HCT116 (cell line): ENCODE measurements at regions not wholly inside any gene's neighbourhood (a gene's known extent, or its start where the extent isn't known, plus 50 kb on each side); places are given as distances from the start of the nearest gene placed in this dataset.
"Not testable (repeated sequence)": the region's sequence is repeated elsewhere in the genome, so short reads cannot be mapped to it uniquely, and the experiment has no call there.

Source experiments
- ATAC-seq: fragments of 200-7000 bp; cut with Tn5 transposase; 2 replicates; pipeline ENCODE4 v1.9.1; 2020; ENCODE audit warnings: mild to moderate bottlenecking, moderate library complexity
- BruUV-seq: library from RNA; stranded (reverse); fragments of 400-500 nt; replicated peaks from 2 replicates; lab custom pipeline; 2021; lab: Mats Ljungman, UMichigan
- CTCF ChIA-PET: fragments of 300-600 bp; sonication (Branson Sonifier 250); formaldehyde crosslinking; loops from one replicate; lab custom pipeline; 2021; ENCODE audit warnings: antibody characterized with exemption; lab: Charles Lee
- POLR2A ChIA-PET: fragments of 300-600, 350-600 bp; sonication (Branson Sonifier 250); formaldehyde crosslinking; loops from one replicate; lab custom pipeline; 2021; ENCODE audit warnings: antibody characterized with exemption; lab: Charles Lee
- RAD21 ChIA-PET, 2 experiments: fragments of 300-600 bp; sonication (Branson Sonifier 250); formaldehyde crosslinking; loops; one replicate each; lab custom pipeline; 2023; ENCODE audit warnings: low total read pairs in 2 of 2; ENCODE audit not compliant: uncharacterized antibody in 2 of 2, unreplicated experiment in 2 of 2, low non-redundant PET in 1 of 2; lab: Charles Lee
- DNase-seq: peaks from one replicate; pipeline ENCODE4 v3.0.0-alpha.2; 2010; ENCODE audit warnings: low read depth, low spot score
- H2AFZ ChIP-seq: fragments of 200-600 bp; shearing (Covaris generic), sonication (generic); 2 replicates; pipeline ENCODE4 v1.6.1; 2017; ENCODE audit warnings: low read depth, mixed run types, mixed read lengths, antibody characterized with exemption, low read length; ENCODE audit not compliant: poor library complexity, severe bottlenecking
- H3K27ac ChIP-seq: 2 replicates; pipeline ENCODE4 v1.5.1; 2012; ENCODE audit warnings: low read depth, low read length
- H3K27me3 ChIP-seq: fragments of 200-600 bp; sonication (generic); 2 replicates; pipeline ENCODE4 v1.6.1; 2016; ENCODE audit warnings: mixed run types, low read length, mixed read lengths; ENCODE audit not compliant: insufficient read depth
- H3K36me3 ChIP-seq, 2 experiments: fragments of 200-500 bp in 1 of 2; fragments of 200-600 bp in 1 of 2; sonication (Bioruptor generic) in 1 of 2; sonication (generic) in 1 of 2; 2 replicates each; pipeline versions ENCODE4 v1.5.1 to v1.6.1; 2014 to 2016; ENCODE audit warnings: low read length in 2 of 2, inconsistent platforms in 1 of 2, mixed read lengths in 1 of 2, mixed run types in 1 of 2; ENCODE audit not compliant: insufficient read depth in 2 of 2, control insufficient read depth in 1 of 2
- H3K4me1 ChIP-seq, 2 experiments: fragments of 200-600 bp in 1 of 2; sonication (generic) in 1 of 2; 2 replicates each; pipeline versions ENCODE4 v1.5.1 to v1.6.1; 2012 to 2017; ENCODE audit warnings: low read length in 2 of 2, inconsistent platforms in 1 of 2, mild to moderate bottlenecking in 1 of 2, mixed read lengths in 1 of 2, mixed run types in 1 of 2, moderate library complexity in 1 of 2; ENCODE audit not compliant: insufficient read depth in 2 of 2, control insufficient read depth in 1 of 2
- H3K4me2 ChIP-seq: fragments of 200-600 bp; sonication (generic); 2 replicates; pipeline ENCODE4 v1.6.1; 2017; ENCODE audit warnings: mixed run types, low read length, mixed read lengths
- H3K4me3 ChIP-seq, 2 experiments: fragments of 200-600 bp in 1 of 2; sonication (generic) in 1 of 2; replicated peaks in 1 of 2; 2 replicates each; pipeline ENCODE4 v1.5.1; 2011 to 2016; ENCODE audit warnings: low read length in 2 of 2, control low read depth in 1 of 2, low read depth in 1 of 2, mild to moderate bottlenecking in 1 of 2, mixed read lengths in 1 of 2, mixed run types in 1 of 2
- H3K79me2 ChIP-seq: fragments of 200-600 bp; sonication (generic); 2 replicates; pipeline ENCODE4 v1.6.1; 2017; ENCODE audit warnings: mild to moderate bottlenecking, mixed run types, low read length, moderate library complexity, mixed read lengths; ENCODE audit not compliant: insufficient read depth
- H3K9ac ChIP-seq: fragments of 200-600 bp; sonication (generic); 2 replicates; pipeline ENCODE4 v1.6.1; 2016; ENCODE audit warnings: low read length, mixed read lengths
- H3K9me2 ChIP-seq: fragments of 200-600 bp; sonication (generic), shearing (Covaris generic); 2 replicates; pipeline ENCODE4 v1.6.1; 2017; ENCODE audit warnings: mixed run types, mild to moderate bottlenecking, moderate library complexity; ENCODE audit not compliant: insufficient read depth
- H3K9me3 ChIP-seq, 2 experiments: fragments of 200-500 bp in 1 of 2; fragments of 200-600 bp in 1 of 2; sonication (Bioruptor generic) in 1 of 2; sonication (generic) in 1 of 2; 2 replicates each; pipeline ENCODE4 v1.6.1; 2014 to 2017; ENCODE audit warnings: low read length in 2 of 2, mixed read lengths in 2 of 2, inconsistent platforms in 1 of 2, low read depth in 1 of 2, mild to moderate bottlenecking in 1 of 2, mixed run types in 1 of 2, moderate library complexity in 1 of 2; ENCODE audit not compliant: control insufficient read depth in 1 of 2, insufficient read depth in 1 of 2
- H4K20me1 ChIP-seq: fragments of 200-600 bp; sonication (generic), shearing (Covaris generic); 2 replicates; pipeline ENCODE4 v1.6.1; 2017; ENCODE audit warnings: mixed run types, mild to moderate bottlenecking, moderate library complexity; ENCODE audit not compliant: insufficient read depth
- CTCF ChIP-seq, 3 experiments: fragments of 200-600 bp in 1 of 3; sonication (generic) in 1 of 3; IDR thresholded peaks in 2 of 3; conservative IDR thresholded peaks in 1 of 3; 2 replicates each; pipeline ENCODE4 v1.5.1; 2012 to 2017; ENCODE audit warnings: low read depth in 2 of 3, low read length in 2 of 3, antibody characterized with exemption in 1 of 3, borderline replicate concordance in 1 of 3, control low read depth in 1 of 3, mild to moderate bottlenecking in 1 of 3, mixed read lengths in 1 of 3, mixed run types in 1 of 3, moderate library complexity in 1 of 3; ENCODE audit not compliant: insufficient read depth in 1 of 3
- EGR1 ChIP-seq: IDR thresholded peaks from 2 replicates; pipeline ENCODE4 v1.6.1; 2012; ENCODE audit warnings: low read depth
- EZH2phosphoT487 ChIP-seq: fragments of 200-600 bp; IDR thresholded peaks from 2 replicates; pipeline ENCODE4 v1.6.1; 2018; ENCODE audit warnings: antibody characterized with exemption, borderline replicate concordance
- ZFX ChIP-seq: fragments of 450-650 bp; IDR thresholded peaks from 2 replicates; pipeline ENCODE4 v1.6.1; 2017
- intact Hi-C: fragments of 100-400 bp; cut with micrococcal nuclease; formaldehyde crosslinking; loops from 2 replicates; pipeline ENCODE4 v1.10.0; 2022

- Histone ChIP-seq H3K27me3 (no peaks in the 10 kb centered on the region), H4K20me1 (no peaks in the 10 kb centered on the region), H2AFZ (no peak overlapping the region), H3K79me2 (no peaks in the 10 kb centered on the region), H3K9me3 (peaks cover 0 to 3% of the 10 kb centered on the region in 2 experiments; a peak in 1 of 4 replicates), H3K4me3 (no peak overlapping the region), H3K9me2 (no peaks in the 10 kb centered on the region), H3K4me1 (peaks cover 0 to 33% of the 10 kb centered on the region in 2 experiments), H3K9ac (no peak overlapping the region), H3K36me3 (no peaks in the 10 kb centered on the region), H3K4me2 (no peak overlapping the region), H3K27ac (no peak overlapping the region)
- intact Hi-C loops: no loop called here
- RAD21 ChIA-PET: no interaction called here
- ATAC-seq (no peak), DNase-seq (no peak)
- no TSS peak for BruUV-seq
- POLR2A ChIA-PET: no interaction called here
- TF ChIP-seq EZH2phosphoT487 (no peak), EGR1 (no peak), ZFX (no peak), CTCF (IDR thresholded peaks at IDR 0.05 in 2 of 3, conservative IDR thresholded peaks at IDR 0.05 in 1 of 3; ENCODE audit: borderline replicate concordance in 1 of 3, insufficient read depth in 1 of 3, low read depth in 2 of 3, low read length in 2 of 3) (0 out of 6 replicates have a peak, but pooled peaks of 1 of the 3 experiments have one; percentile 7)
- CTCF ChIA-PET: no interaction called here
Measured at GRCh38 chr20:47984437-47984836, 199.2 kb upstream of the SULF2 start.

- H3K9me3 ChIP-seq, H3K27ac ChIP-seq, H3K36me3 ChIP-seq, CTCF ChIA-PET, H3K27me3 ChIP-seq, H3K4me2 ChIP-seq, BruUV-seq, POLR2A ChIA-PET, H3K79me2 ChIP-seq, H2AFZ ChIP-seq, RAD21 ChIA-PET, H4K20me1 ChIP-seq, H3K9me2 ChIP-seq, H3K4me3 ChIP-seq, H3K9ac ChIP-seq, intact Hi-C loops, ATAC-seq, DNase-seq: not testable (repeated sequence)
- peaks cover 0 to 29% of the 10 kb centered on the region in 2 experiments for H3K4me1 ChIP-seq
Measured at GRCh38 chr20:47983642-47984041, 198.4 kb upstream of the SULF2 start.
